Activated naive CD4-positive, alpha-beta T cell treated with anti-CD3 and anti-CD28 coated beads, Interleukin-2, amount 50 U/mL, for 72 hours (primary cell): ENCODE measurements at regions not wholly inside any gene's neighbourhood (a gene's known extent, or its start where the extent isn't known, plus 50 kb on each side); places are given as distances from the start of the nearest gene placed in this dataset.
A peak's percentile ranks its signal among the peaks of the same experiment; 100 is the strongest.

Experiments
- ATAC-seq, 2 donors: fragments of 150-1000 bp; cut with Tn5 transposase; 2 replicates each; pipeline ENCODE4 v1.10.0; 2021; ENCODE audit warnings: mild to moderate bottlenecking in 2 of 2, moderate library complexity in 2 of 2
- DNase-seq, 2 donors: peaks; one replicate each; pipeline ENCODE4 v3.0.0; 2021 to 2022; ENCODE audit warnings: low spot score in 2 of 2
- H3K27ac Mint-ChIP-seq, 2 donors: one replicate each; pipeline ENCODE4 v1.8.0; 2022; ENCODE audit warnings: mild to moderate bottlenecking in 2 of 2, mixed read lengths in 2 of 2
- H3K36me3 Mint-ChIP-seq, 2 donors: one replicate each; pipeline ENCODE4 v1.8.0; 2022; ENCODE audit warnings: mixed read lengths in 2 of 2
- H3K9me3 Mint-ChIP-seq, 2 donors: one replicate each; pipeline ENCODE4 v1.8.0; 2022; ENCODE audit warnings: mixed read lengths in 2 of 2

DNA sequence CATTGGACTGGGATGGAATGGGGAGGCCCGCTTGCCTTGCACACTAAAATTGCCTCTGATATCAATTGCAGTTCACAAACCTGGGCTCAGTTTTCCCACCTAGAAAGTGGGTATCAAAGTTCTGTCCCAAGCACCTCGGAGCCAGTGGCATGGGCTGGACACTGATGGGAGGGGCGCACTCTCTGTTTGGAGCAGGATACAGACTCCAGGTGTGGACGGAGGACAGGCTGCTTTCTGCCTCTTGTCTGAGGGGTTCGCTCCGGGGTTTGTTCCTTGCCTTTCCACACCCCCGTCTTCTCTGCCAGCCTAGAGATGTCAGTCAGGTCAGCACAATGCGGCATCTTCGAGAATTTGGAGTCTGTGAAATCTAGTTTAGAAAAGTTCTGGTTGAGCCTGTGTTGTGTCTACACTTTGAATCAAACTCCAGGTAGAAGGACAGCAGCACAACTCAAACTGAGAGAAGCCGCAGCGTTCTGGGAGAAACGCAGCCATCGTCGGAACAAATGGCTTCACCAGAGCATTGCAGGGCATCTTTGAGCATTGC, 141.9 kb downstream of the TEX29 start:
- Mint-ChIP-seq H3K27ac (no peak overlapping the region), H3K9me3 (no peaks in the 10 kb centered on the region), H3K36me3 (no peaks in the 10 kb centered on the region)
- ATAC-seq (no peak), DNase-seq (peak in 1 of 2 donors; percentile 31)

DNA sequence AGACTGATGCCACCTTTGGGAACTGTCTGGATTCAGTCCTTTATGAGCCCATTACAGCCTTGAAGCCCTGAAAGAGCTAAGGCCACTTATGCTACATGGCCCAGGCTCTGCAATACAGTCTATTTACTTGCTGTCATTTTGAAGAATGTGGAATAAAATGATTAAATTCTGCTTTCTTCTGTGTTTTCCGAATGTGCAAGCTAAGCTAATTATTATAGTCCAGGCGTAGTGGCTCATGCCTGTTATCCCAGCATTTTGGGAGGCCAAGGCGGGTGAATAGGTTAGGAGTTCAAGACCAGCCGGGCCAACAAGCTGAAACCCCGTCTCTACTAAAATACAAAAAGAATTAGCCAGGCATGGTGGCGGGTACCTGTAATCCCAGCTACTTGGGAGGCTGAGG, 142.5 kb downstream of the TEX29 start:
- DNase-seq (peak in 1 of 2 donors; percentile 7), ATAC-seq (no peak)
- no peaks in the 10 kb centered on the region for H3K36me3 Mint-ChIP-seq
- H3K27ac Mint-ChIP-seq, result no peak overlapping the region
- no peaks in the 10 kb centered on the region for H3K9me3 Mint-ChIP-seq

DNA sequence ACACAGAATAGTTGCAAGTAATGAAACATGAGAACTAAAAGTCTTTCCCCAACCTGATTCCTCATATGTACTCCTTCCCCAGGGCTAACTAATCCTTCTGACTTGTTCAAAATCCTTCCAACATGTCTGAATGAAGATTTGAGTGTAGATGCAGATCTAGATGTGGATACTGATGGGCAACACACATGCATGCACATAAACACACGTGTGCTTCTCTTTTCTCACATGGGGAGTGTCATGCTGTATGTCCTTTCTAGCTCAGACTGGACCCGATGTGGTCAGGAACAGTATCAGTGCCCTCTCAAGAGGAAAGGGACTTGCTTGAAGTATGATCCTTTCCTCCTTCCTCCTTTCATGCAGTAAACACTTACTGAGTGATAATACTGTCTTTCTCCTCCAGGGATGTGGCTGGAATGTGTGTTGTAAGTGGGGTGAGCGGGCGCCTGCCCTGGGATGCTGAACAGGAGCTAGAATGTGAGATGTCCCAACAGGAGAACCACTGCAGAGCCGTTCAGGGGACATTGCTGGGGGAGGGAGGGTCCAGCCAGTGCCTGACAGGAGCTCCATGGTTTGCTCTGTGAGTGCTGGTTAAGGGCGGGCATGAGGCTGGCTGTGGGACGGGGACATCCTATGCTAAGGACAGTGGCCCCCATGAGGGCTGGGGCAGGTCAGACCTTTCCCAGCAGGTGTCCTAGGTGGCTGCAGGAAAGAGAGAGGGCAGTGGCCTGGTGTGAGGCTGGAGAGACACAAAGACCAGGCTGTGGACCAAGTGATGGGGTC, 146.9 kb downstream of the TEX29 start:
- H3K36me3 Mint-ChIP-seq, result no peaks in the 10 kb centered on the region
- H3K9me3 Mint-ChIP-seq, result no peaks in the 10 kb centered on the region
- no peak for ATAC-seq
- no peak overlapping the region for H3K27ac Mint-ChIP-seq
- no peak for DNase-seq

DNA sequence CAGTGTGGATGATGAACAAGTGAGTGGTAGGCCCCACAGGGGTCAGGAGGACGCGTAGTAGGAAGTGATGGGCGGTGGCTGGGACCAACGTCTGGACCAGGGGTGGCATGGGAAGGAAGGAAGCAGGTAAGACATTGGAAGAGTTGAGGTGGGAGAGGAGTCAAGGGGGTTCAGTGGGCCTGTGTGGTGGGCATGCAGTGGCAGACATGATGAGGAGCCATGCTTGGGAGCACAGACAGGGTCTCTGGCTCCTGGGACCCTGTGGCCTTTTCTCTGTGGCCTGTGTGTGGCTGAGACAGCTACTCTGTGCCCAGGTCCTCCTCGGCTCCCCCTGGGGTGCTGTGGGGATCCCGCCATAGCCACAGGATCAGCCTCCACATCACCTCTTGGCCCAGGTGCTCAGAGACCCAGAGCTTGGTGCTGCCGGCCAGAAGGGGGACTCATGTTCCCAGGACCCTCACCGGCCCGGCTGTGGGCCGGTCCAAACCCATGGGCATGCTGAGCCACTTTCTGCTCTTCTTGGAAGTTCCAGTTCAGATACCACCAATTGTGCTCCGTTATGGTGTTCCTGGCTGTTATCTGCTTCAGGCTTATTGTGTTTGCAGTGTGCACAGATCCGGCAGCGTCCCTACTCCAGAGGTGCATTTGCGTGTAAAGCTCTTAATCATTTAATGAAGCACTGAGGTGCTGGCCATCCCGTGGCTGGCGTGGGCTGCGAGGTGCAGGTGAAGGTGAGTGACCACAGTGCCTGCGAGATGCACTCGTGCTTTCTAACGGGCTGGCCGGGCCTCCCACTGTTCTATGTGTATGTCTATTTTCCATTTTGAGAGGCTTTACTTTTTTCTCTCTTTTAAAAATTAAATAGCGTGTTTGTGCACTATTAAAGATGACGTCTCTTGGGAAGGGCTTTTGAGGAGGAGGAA, 147.9 kb downstream of the TEX29 start:
- DNase-seq (peak in 1 of 2 donors; percentile 14), ATAC-seq (no peak)
- Mint-ChIP-seq H3K27ac (no peak overlapping the region), H3K9me3 (no peaks in the 10 kb centered on the region), H3K36me3 (no peaks in the 10 kb centered on the region)

DNA sequence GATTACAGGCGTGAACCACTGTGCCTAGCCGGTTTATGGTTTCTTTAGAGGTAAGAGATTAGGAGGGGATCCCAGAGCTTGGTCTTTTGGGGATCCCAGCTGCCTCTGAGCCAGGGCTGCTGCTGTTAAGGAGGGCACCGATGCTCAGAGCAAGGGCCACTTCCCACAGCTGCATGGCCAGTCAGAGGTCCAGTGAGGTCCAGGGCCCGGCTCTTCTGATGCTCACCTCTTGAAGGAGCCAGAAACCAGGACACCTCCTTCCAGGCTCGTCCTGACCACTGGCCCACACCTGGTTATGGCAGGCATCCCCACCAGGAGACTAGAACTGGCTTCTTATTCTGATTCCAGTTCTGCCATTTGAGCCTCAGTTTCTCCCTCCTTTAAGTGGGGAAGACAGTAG, 149.0 kb downstream of the TEX29 start:
- H3K9me3 Mint-ChIP-seq, result no peaks in the 10 kb centered on the region
- H3K36me3 Mint-ChIP-seq, result no peaks in the 10 kb centered on the region
- H3K27ac Mint-ChIP-seq, result no peak overlapping the region
- DNase-seq, result no peak
- ATAC-seq, result no peak

DNA sequence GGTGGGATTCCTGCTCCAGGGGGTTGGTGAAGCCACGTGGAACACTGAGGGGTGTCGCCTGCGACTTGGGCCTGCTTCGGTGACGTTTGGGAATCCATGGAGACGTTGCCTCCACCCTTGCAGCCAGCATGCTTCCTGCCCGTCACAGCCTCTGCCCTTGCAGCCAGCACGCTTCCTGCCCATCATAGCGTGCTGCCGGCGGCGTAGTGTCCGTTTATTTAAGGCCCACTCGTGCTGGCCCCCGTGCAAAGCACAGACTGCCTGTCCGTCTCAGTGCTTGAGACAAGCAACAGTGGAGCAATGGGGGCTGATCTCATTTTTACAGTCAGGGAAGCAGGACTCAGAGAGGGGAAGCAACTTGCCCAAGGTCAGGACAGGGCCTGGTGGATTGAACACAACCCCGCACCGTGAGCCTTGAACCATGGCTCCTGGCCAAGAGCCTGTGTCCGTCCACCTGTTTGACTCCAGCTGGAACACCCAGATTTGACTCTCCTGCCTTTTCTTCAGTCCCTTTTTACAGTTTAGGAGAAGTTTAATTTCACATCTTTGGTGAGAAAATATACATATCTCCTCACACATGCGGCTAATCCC, 149.6 kb downstream of the TEX29 start:
- H3K27ac Mint-ChIP-seq, result no peak overlapping the region
- ATAC-seq (no peak), DNase-seq (peak in 1 of 2 donors; percentile 16)
- no peaks in the 10 kb centered on the region for H3K9me3 Mint-ChIP-seq
- no peaks in the 10 kb centered on the region for H3K36me3 Mint-ChIP-seq

DNA sequence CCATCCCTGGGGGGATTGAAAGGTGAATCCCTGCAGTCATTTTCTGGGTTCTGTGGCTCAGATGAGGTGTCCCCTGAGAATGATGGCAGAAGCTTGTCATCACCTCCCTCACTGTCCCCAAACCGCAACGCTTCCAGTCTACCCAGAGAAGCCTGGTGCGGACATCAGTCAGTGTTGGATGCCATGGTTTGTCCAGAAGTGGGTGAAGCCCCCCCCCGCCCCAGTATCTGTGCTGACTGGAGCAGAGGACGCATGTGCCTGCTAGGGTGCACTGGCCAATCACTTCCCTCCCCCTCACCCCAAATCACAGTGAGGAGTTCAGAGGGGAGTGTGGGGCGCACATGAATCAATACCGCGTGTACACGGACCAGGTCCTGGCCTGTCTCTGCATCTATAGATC, 150.5 kb downstream of the TEX29 start:
- no peaks in the 10 kb centered on the region for H3K9me3 Mint-ChIP-seq
- no peaks in the 10 kb centered on the region for H3K36me3 Mint-ChIP-seq
- ATAC-seq (no peak), DNase-seq (no peak)
- H3K27ac Mint-ChIP-seq, result no peak overlapping the region

DNA sequence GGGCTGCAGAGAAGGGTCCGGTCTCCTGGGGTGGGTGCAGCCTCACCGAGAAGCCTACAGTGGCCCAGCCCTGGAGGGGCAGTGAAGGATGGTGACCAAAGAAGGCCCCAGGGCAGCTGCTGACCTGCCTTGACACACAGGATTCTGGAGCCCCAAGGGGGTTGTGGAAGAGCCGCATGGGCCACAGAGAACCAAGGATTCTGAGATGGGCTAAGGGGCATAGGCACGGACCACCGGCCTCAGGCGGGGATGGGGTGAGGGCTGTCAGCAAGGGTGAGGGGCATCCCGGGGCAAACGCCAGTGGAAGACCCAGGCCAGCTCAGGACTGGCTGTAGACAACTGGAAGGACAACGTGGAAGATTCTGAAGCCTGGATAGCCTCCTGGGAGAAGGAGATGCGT, 151.6 kb downstream of the TEX29 start:
- Mint-ChIP-seq H3K9me3 (no peaks in the 10 kb centered on the region), H3K36me3 (no peaks in the 10 kb centered on the region), H3K27ac (no peak overlapping the region)
- ATAC-seq (no peak), DNase-seq (peak in 1 of 2 donors; percentile 37)

DNA sequence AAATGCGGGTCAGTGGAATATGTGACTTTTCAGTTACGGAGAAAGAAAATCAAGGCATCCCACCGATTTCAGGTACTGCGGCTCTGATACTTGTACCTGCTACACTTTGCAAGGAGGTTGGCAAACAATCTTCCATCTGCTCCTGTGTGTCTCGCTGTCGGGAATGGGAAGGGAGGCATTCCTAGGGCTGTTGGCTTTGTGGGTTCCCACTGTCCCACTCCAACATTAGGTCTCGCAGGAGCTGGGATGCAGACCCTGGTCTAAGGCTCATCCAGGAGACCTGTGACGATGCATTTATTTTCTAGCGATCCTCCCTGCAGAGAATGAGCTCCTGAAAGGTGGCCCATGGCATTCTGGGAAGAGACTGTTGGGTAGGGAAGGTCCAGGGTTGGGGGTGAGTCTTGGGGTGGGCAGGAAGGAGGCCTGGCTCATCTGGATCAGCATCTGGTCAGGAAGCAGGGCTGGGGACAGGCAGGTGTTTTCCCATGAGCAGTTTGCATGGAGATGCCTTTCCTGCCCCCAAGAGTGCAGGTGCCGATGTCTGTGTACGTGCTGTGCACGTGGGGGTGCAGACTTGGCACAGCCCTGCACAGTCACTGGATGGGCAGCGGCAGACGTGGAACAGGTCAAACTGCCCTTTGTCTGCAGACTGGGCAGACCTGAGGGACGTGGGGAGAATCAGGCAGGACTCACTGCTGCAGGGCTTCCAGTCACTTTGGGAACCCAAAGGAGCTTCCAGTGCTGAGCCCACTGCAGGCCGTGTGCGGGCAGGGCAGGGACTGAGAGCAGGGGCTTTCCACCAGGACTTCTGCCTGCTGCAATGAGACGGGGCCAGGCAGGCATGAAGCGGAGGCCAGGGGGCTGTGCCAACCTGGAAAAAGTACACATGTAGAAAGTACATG, 152.4 kb downstream of the TEX29 start:
- no peak overlapping the region for H3K27ac Mint-ChIP-seq
- no peaks in the 10 kb centered on the region for H3K9me3 Mint-ChIP-seq

DNA sequence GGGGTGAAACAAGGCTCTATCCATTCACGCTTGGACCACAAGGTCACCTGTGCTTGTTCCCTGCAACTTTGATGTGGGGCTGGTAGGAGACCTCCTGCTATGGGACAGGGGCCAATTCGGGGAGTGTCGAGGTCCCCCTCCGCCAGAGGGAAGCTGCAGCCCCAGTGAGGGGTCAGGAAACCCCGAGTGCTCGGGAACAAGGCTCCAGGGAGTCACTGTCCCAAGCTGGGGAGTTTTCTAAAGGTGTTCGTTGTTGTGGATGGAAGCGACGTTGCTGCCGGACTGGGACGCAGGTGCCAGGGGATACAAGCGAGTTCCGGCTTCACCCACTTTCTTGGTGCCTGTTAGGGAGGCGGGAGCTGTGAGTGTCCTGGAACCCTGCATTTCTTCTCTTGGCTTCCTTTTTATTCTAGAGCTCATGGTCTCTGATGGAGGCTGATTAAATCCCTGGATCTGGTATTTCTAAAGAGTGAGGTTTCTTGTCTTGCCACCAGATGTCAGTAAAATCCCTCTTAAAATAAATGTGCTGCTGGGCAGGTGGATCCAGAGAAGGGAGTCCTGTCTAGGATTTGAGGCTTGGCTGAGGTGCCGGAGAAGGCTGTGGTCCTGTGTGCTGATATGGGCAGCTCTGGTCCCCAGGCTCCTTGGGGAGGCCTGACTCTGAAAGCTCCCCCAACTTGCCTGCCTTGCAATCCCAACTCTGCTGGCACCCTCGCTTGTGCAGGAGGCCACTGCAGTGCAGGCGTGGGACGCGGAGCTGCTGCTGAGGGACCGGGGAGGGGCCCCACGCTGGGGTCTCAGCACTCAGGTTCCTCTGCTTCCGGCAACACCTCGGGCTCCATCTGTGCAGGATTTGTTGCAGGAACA, 153.9 kb downstream of the TEX29 start:
- ATAC-seq (no peak), DNase-seq (peak in 1 of 2 donors; percentile 42)
- Mint-ChIP-seq H3K9me3 (no peaks in the 10 kb centered on the region), H3K36me3 (no peaks in the 10 kb centered on the region), H3K27ac (peak overlapping the region; percentile 29 to 55)

More for the DNA sequence above, 152.4 kb downstream of the TEX29 start:
- DNase-seq, result peak in 1 of 2 donors; percentile 38
- ATAC-seq, result no peak
- no peaks in the 10 kb centered on the region for H3K36me3 Mint-ChIP-seq

DNA sequence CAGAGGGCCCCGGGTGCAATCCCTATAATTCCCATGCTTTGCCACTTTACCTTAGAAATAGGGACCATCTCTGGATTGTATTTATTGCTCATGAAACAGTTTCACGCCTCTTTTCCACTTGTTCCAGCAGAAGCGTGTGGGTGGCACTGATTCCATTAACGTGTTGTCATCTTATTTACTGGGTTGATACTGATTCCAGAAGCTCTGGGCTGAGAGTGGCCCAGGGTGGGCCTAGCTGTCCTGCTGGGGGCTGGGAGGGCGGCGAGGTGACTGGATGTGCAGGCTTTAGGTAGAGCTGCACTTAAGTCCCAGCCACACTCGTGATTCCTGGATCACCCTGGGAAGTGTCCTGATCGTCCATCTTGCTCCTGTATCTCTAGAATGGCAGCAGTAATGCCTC, 155.0 kb downstream of the TEX29 start:
- DNase-seq (no peak), ATAC-seq (no peak)
- H3K27ac Mint-ChIP-seq, result no peak overlapping the region
- no peaks in the 10 kb centered on the region for H3K9me3 Mint-ChIP-seq
- H3K36me3 Mint-ChIP-seq, result no peaks in the 10 kb centered on the region

DNA sequence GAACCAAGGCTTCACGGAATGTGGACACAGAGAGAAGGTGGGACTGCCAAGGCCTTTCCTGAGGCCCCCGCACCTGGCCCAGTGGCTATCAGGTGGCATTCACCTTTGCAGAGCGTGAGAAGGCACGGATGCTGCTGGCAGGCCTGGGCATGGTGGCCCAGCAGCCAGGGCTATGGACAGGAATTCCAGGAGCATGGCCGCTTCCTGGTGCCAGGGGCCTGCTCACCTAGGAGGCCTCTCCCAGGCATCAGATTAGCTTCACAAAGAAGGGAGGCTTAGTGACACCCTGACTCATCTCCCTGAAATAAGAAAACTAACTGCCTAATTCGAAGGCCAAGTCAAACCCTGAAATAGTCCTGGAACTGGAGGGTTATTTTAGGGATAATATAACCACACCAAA, 155.8 kb downstream of the TEX29 start:
- Mint-ChIP-seq H3K9me3 (no peaks in the 10 kb centered on the region), H3K27ac (peak overlapping the region in 1 of 2 donors; percentile 63), H3K36me3 (no peaks in the 10 kb centered on the region)
- no peak for DNase-seq
- no peak for ATAC-seq

DNA sequence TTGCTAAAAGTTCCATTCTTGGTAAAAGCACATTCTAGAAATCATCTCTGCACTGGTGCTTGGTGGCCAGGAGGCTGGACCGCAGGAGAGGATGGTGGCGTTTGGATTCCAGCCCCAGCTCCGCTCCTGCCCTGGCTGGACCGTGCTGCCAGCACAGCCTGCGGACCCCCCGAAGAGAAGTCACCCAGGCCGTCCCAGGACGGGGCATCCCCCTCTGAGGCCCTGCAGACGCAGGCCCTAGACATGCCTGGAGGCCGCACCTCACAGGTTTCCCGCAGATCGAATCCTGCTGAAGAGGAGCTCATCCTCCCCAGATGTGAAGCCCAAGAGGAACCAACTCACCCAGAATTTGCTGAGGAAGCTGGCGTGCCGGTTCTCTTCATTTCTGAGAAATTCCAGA, 159.0 kb downstream of the TEX29 start:
- Mint-ChIP-seq H3K36me3 (no peaks in the 10 kb centered on the region), H3K9me3 (no peaks in the 10 kb centered on the region)
- ATAC-seq, result no peak

DNA sequence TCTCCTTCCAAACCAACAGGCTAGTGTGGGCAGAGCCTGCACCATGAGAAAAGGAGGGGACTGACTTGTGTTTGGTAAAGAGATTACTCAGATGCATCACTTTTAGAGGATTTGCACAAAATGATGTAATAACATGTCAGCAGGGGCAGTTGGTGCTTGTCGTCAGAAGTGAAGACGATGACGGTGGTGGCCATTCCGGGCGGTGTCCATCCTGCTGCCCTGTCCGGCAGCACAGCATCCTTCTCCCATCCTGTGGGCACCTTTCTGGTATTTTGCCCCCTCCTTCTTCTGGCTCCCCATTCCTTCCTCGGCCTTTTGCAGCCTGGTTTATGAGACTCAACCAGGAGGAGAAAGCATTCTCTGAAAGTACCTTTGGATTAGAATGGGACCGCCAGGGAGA, 160.1 kb downstream of the TEX29 start:
- ATAC-seq, result no peak
- no peak for DNase-seq
- Mint-ChIP-seq H3K9me3 (no peaks in the 10 kb centered on the region), H3K36me3 (no peaks in the 10 kb centered on the region), H3K27ac (no peak overlapping the region)

More for the DNA sequence above, 159.0 kb downstream of the TEX29 start:
- DNase-seq, result peak in 1 of 2 donors; percentile 20
- H3K27ac Mint-ChIP-seq, result no peak overlapping the region

DNA sequence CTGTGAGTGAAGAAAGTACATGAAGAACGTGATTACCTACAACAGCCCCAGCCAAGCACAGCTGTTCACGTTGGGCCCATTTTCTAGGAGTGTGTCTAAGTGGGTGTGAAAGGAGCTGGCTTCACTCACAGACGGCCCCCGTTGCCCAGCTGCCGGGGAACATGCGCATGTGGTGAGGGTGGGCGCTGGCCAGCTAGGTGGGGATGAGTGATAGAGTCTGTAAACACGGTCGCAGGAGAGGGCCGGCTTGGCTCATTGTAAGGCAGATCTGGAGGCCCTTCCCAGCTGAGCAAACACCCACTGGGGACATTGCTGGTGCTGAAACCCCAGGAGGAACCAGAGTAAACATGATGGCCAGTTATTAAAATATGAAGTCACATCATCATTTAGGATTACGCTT, 160.5 kb downstream of the TEX29 start:
- ATAC-seq, result no peak
- H3K36me3 Mint-ChIP-seq, result no peaks in the 10 kb centered on the region
- no peak for DNase-seq
- H3K27ac Mint-ChIP-seq, result no peak overlapping the region
- H3K9me3 Mint-ChIP-seq, result no peaks in the 10 kb centered on the region
